Activated T-cell treated with anti-CD3 and anti-CD28 coated beads for 48 hours (primary cell): ENCODE measurements at regions not wholly inside any gene's neighbourhood (a gene's known extent, or its start where the extent isn't known, plus 50 kb on each side); places are given as distances from the start of the nearest gene placed in this dataset.

Experiments
- DNase-seq: peaks from one replicate; pipeline ENCODE4 v3.0.0-alpha.2; 2020; ENCODE audit warnings: low read depth

GRCh38 chr6:164453835-164454234 is 855.6 kb downstream of the C6orf118 start:
- DNase-seq = no peak

GRCh38 chr6:164442572-164442971 is 866.8 kb downstream of the C6orf118 start:
- DNase-seq = no peak

- DNase-seq = no peak
These were observed 870.1 kb downstream of the C6orf118 start for GRCh38 chr6:164439331-164439730.

GRCh38 chr6:164436976-164437375 is 872.4 kb downstream of the C6orf118 start:
- no peak for DNase-seq

GRCh38 chr6:164427728-164428402 is 881.5 kb downstream of the C6orf118 start:
- DNase-seq = no peak

- DNase-seq = no peak
These were observed 884.9 kb downstream of the C6orf118 start for GRCh38 chr6:164424489-164424888.

- DNase-seq = no peak
These were observed 890.3 kb downstream of the C6orf118 start for GRCh38 chr6:164419099-164419498.

GRCh38 chr6:164418262-164418588 is 891.2 kb downstream of the C6orf118 start:
- no peak for DNase-seq

- no peak for DNase-seq
These were observed 891.7 kb downstream of the C6orf118 start for GRCh38 chr6:164417537-164418261.

- no peak for DNase-seq
These were observed 893.4 kb downstream of the C6orf118 start for GRCh38 chr6:164415832-164416563.

- no peak for DNase-seq
These were observed 894.7 kb downstream of the C6orf118 start for GRCh38 chr6:164414695-164415094.

GRCh38 chr6:164412566-164412965 is 896.8 kb downstream of the C6orf118 start:
- no peak for DNase-seq

GRCh38 chr6:164410017-164410416 is 899.4 kb downstream of the C6orf118 start:
- no peak for DNase-seq

- DNase-seq = no peak
These were observed 899.9 kb downstream of the C6orf118 start for GRCh38 chr6:164409309-164410009.

GRCh38 chr6:164408868-164409267 is 900.5 kb downstream of the C6orf118 start:
- no peak for DNase-seq

- no peak for DNase-seq
These were observed 904.5 kb downstream of the C6orf118 start for GRCh38 chr6:164404812-164405488.

- DNase-seq = no peak
These were observed 907.5 kb downstream of the C6orf118 start for GRCh38 chr6:164401871-164402270.

- no peak for DNase-seq
These were observed 910.8 kb downstream of the C6orf118 start for GRCh38 chr6:164398647-164399046.

GRCh38 chr6:164396071-164397047 is 913.0 kb downstream of the C6orf118 start:
- DNase-seq = no peak

GRCh38 chr6:164379795-164380194 is 929.6 kb downstream of the C6orf118 start:
- DNase-seq = no peak

GRCh38 chr6:164378330-164378729 is 931.1 kb downstream of the C6orf118 start:
- DNase-seq = no peak
